ENCODE measurements at regions not wholly inside any gene's neighbourhood (a gene's known extent, or its start where the extent isn't known, plus 50 kb on each side); places are given as distances from the start of the nearest gene placed in this dataset.
"Not testable (repeated sequence)": the region's sequence is repeated elsewhere in the genome, so short reads cannot be mapped to it uniquely, and the experiment has no call there.

- not testable (repeated sequence) for FAIRE-seq
These were observed 82.5 kb downstream of the POTEH start for GRCh38 chr22:15772337-15772736.

- FAIRE-seq, result not testable (repeated sequence)
These were observed 85.3 kb downstream of the POTEH start for GRCh38 chr22:15775118-15775517.

GRCh38 chr22:15775670-15776669, 86.1 kb downstream of the POTEH start:
- not testable (repeated sequence) for FAIRE-seq

- not testable (repeated sequence) for FAIRE-seq
These were observed 86.9 kb downstream of the POTEH start for GRCh38 chr22:15776727-15777126.

GRCh38 chr22:15777150-15777549, 87.3 kb downstream of the POTEH start:
- FAIRE-seq, result not testable (repeated sequence)

- not testable (repeated sequence) for FAIRE-seq
These were observed 87.7 kb downstream of the POTEH start for GRCh38 chr22:15777557-15777956.

GRCh38 chr22:15778366-15778765, 88.5 kb downstream of the POTEH start:
- FAIRE-seq, result not testable (repeated sequence)

- not testable (repeated sequence) for FAIRE-seq
These were observed 91.8 kb downstream of the POTEH start for GRCh38 chr22:15781652-15782051.

- FAIRE-seq, result not testable (repeated sequence)
These were observed 93.1 kb downstream of the POTEH start for GRCh38 chr22:15782933-15783332.

- FAIRE-seq, result not testable (repeated sequence)
These were observed 94.7 kb downstream of the POTEH start for GRCh38 chr22:15784383-15785085.

- FAIRE-seq, result not testable (repeated sequence)
These were observed 97.3 kb downstream of the POTEH start for GRCh38 chr22:15786942-15787733.

- FAIRE-seq, result not testable (repeated sequence)
These were observed 101.7 kb downstream of the POTEH start for GRCh38 chr22:15791557-15791956.

GRCh38 chr22:15799935-15800334, 110.1 kb downstream of the POTEH start:
- FAIRE-seq, result not testable (repeated sequence)

GRCh38 chr22:15811141-15811540, 121.3 kb downstream of the POTEH start:
- FAIRE-seq, result peak; percentile 86

- FAIRE-seq, result not testable (repeated sequence)
These were observed 126.0 kb downstream of the POTEH start for GRCh38 chr22:15815783-15816182.

- FAIRE-seq, result not testable (repeated sequence)
These were observed 126.6 kb downstream of the POTEH start for GRCh38 chr22:15816470-15816869.

GRCh38 chr22:15817264-15817663, 127.4 kb downstream of the POTEH start:
- not testable (repeated sequence) for FAIRE-seq

- not testable (repeated sequence) for FAIRE-seq
These were observed 130.1 kb downstream of the POTEH start for GRCh38 chr22:15819886-15820285.

- FAIRE-seq, result not testable (repeated sequence)
These were observed 131.3 kb downstream of the POTEH start for GRCh38 chr22:15821088-15821487.

- not testable (repeated sequence) for FAIRE-seq
These were observed 132.2 kb downstream of the POTEH start for GRCh38 chr22:15822001-15822400.

- not testable (repeated sequence) for FAIRE-seq
These were observed 133.4 kb downstream of the POTEH start for GRCh38 chr22:15823178-15823577.

GRCh38 chr22:15832235-15832634, 142.4 kb downstream of the POTEH start:
- not testable (repeated sequence) for FAIRE-seq

GRCh38 chr22:15835729-15836128, 145.9 kb downstream of the POTEH start:
- FAIRE-seq, result not testable (repeated sequence)
